PC-9 (cell line): ENCODE measurements at regions not wholly inside any gene's neighbourhood (a gene's known extent, or its start where the extent isn't known, plus 50 kb on each side); places are given as distances from the start of the nearest gene placed in this dataset.

Source experiments
- EZH2 ChIP-seq: fragments of 200-600 bp; sonication (generic); IDR thresholded peaks from 2 replicates; pipeline ENCODE4 v1.8.0; 2017; ENCODE audit warnings: antibody characterized with exemption, low read depth
- TF ChIP-seq, protein P1 (sequence below): fragments of 200-600 bp; sonication (generic); conservative IDR thresholded peaks from 2 replicates; pipeline ENCODE4 v1.6.1; 2017; ENCODE audit warnings: mixed run types, antibody characterized with exemption, mild to moderate bottlenecking, moderate library complexity

DNA sequence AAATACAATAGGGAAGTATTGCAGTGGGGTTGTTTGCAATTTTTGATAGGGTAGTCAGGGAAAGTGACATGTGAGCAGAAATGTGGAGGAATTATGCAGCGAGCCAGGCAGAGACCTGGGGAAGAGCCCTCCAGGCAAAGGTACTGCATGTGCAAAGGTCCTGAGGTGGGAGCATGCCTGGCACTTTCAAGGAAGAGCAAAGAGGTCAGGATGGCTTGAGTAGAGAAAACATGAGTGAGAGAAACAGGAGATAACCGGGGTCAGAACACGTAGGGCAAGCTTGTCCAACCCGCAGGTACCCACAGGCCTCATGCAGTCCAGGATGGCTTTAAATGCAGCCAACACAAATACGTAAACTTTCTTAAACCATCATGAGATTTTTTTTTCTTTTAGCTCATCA lies 71.0 kb downstream of the COQ2 start:
- TF ChIP-seq, protein P1, sequence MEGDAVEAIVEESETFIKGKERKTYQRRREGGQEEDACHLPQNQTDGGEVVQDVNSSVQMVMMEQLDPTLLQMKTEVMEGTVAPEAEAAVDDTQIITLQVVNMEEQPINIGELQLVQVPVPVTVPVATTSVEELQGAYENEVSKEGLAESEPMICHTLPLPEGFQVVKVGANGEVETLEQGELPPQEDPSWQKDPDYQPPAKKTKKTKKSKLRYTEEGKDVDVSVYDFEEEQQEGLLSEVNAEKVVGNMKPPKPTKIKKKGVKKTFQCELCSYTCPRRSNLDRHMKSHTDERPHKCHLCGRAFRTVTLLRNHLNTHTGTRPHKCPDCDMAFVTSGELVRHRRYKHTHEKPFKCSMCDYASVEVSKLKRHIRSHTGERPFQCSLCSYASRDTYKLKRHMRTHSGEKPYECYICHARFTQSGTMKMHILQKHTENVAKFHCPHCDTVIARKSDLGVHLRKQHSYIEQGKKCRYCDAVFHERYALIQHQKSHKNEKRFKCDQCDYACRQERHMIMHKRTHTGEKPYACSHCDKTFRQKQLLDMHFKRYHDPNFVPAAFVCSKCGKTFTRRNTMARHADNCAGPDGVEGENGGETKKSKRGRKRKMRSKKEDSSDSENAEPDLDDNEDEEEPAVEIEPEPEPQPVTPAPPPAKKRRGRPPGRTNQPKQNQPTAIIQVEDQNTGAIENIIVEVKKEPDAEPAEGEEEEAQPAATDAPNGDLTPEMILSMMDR: no peak
- no peak for TF ChIP-seq EZH2
